ENCODE measurements at regions not wholly inside any gene's neighbourhood (a gene's known extent, or its start where the extent isn't known, plus 50 kb on each side); places are given as distances from the start of the nearest gene placed in this dataset.
"Not testable (repeated sequence)": the region's sequence is repeated elsewhere in the genome, so short reads cannot be mapped to it uniquely, and the experiment has no call there.

DNA sequence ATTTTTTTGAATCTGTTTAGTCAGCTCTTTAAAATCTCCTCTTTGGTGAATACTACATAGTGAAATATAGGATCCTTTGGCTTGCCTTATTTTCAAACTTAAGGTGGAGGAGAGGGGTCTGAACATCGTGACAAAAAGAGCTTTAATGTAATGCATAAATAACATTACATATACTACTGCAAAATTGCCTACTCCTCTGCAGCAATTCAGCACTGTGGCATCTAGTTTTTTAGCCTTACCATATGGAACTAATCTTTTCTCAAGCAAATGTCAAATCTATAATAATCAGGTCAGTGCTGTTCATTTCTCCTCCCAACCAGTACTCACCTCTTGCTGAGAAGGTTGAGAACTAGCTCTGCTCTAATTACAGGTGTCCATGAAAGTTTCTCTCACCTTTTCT is 394.0 kb upstream of the CDIN1 start:
- no peaks in the 10 kb centered on the region for H3K9me3 ChIP-seq
- ATAC-seq (no peak), DNase-seq (no peak)
- no peaks in the 10 kb centered on the region for H3K27me3 ChIP-seq
- H3K36me3 ChIP-seq: no peaks in the 10 kb centered on the region
- TF ChIP-seq, protein P1, sequence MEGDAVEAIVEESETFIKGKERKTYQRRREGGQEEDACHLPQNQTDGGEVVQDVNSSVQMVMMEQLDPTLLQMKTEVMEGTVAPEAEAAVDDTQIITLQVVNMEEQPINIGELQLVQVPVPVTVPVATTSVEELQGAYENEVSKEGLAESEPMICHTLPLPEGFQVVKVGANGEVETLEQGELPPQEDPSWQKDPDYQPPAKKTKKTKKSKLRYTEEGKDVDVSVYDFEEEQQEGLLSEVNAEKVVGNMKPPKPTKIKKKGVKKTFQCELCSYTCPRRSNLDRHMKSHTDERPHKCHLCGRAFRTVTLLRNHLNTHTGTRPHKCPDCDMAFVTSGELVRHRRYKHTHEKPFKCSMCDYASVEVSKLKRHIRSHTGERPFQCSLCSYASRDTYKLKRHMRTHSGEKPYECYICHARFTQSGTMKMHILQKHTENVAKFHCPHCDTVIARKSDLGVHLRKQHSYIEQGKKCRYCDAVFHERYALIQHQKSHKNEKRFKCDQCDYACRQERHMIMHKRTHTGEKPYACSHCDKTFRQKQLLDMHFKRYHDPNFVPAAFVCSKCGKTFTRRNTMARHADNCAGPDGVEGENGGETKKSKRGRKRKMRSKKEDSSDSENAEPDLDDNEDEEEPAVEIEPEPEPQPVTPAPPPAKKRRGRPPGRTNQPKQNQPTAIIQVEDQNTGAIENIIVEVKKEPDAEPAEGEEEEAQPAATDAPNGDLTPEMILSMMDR (IDR thresholded peaks at IDR 0.05): no peak
- intact Hi-C loops (cut with DNase I): no loop called here
- no peak overlapping the region for H3K4me3 ChIP-seq
- H3K27ac ChIP-seq: no peak overlapping the region
- H3K4me1 ChIP-seq: no peaks in the 10 kb centered on the region

DNA sequence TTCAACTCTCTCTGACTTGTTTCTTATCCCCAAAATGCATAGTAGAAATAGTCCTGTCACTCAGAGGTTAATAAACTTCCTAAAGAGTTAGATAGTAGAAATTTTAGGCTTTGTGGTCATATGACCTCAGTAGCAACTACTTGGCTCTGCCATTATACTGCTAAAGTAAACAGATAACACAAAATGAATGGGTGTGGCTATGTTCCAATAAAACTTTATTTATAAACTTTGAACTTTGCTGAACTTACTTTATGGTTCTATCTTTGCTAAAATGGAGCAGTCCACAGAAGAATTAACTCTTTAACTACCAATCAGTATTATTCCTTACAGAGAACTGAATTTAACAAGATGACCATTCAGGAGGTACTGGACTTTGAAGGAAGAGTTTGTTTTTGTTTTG is 393.6 kb upstream of the CDIN1 start:
- no peak for ATAC-seq
- Histone ChIP-seq H3K9me3 (no peaks in the 10 kb centered on the region), H3K4me1 (no peaks in the 10 kb centered on the region), H3K27me3 (no peaks in the 10 kb centered on the region), H3K36me3 (no peaks in the 10 kb centered on the region), H3K4me3 (no peak overlapping the region), H3K27ac (no peak overlapping the region)
- intact Hi-C loops (cut with DNase I): no loop called here
- TF ChIP-seq, protein P1 (IDR thresholded peaks at IDR 0.05): no peak
- no peak for DNase-seq

DNA sequence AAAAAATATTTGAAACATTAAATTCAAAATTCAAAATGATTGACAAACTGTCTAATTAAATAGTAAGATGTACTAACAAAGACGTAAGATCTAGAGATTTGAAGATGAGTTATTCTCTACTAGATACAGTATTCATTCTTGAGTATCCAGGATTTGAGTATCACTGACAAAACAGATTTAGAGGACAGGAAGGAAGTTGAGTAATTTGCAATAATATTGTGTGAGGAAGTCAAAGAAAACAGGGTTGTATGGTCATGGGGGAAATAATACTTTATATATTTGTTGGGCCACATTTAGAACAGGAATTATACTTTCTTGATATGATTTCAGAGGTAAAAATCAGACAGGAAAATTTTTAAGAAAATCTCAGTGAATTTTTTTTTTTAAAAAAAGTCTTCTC is 393.1 kb upstream of the CDIN1 start:
- Histone ChIP-seq H3K27ac (no peak overlapping the region), H3K36me3 (no peaks in the 10 kb centered on the region), H3K4me1 (no peaks in the 10 kb centered on the region), H3K27me3 (no peaks in the 10 kb centered on the region), H3K9me3 (no peaks in the 10 kb centered on the region), H3K4me3 (no peak overlapping the region)
- intact Hi-C loops (cut with DNase I): no loop called here
- ATAC-seq (no peak), DNase-seq (no peak)
- TF ChIP-seq, protein P1 (IDR thresholded peaks at IDR 0.05): no peak

DNA sequence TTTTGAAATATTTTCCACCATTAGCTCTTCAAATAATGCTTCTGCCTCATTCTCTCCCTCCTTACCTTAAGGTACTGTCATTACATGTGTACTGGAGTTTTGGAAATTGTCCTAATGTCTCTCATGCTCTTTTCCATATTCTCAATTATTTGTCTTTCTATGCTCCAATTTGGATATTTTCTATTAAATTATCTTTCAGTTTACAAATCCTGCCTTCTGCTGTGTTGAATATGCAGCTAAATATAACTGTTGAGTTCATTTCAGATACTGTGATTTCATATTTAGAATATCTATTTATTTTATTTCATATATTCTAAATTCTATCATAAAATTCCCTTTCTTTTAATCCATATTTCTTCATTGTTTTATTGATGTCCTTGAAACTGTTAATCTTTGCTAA is 388.0 kb upstream of the CDIN1 start:
- no peak overlapping the region for H3K27ac ChIP-seq
- intact Hi-C loops (cut with DNase I): no loop called here
- no peak for DNase-seq
- H3K9me3 ChIP-seq: peaks cover 0 to 11% of the 10 kb centered on the region in 2 donors
- H3K36me3 ChIP-seq: no peaks in the 10 kb centered on the region
- H3K4me3 ChIP-seq: no peak overlapping the region
- no peaks in the 10 kb centered on the region for H3K4me1 ChIP-seq
- TF ChIP-seq, protein P1 (IDR thresholded peaks at IDR 0.05): no peak
- no peaks in the 10 kb centered on the region for H3K27me3 ChIP-seq
- no peak for ATAC-seq

DNA sequence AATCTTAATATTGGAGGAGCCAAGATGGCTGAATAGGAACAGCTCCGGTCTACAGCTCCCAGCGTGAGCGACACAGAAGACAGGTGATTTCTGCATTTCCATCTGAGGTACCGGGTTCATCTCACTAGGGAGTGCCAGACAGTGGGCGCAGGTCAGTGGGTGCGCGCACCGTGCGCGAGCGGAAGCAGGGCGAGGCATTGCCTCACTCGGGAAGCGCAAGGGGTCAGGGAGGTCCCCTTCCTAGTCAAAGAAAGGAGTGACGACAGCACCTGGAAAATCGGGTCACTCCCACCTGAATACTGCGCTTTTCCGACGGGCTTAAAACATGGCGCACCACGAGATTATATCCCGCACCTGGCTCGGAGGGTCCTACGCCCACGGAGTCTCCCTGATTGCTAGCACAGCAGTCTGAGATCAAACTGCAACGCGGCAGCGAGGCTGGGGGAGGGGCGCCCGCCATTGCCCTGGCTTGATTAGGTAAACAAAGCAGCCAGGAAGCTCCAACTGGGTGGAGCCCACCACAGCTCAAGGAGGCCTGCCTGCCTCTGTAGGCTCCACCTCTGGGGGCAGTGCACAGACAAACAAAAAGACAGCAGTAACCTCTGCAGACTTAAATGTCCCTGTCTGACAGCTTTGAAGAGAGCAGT is 383.9 kb upstream of the CDIN1 start:
- intact Hi-C loops (cut with DNase I); H3K36me3 ChIP-seq; H3K27me3 ChIP-seq; H3K4me3 ChIP-seq; ATAC-seq; H3K27ac ChIP-seq; DNase-seq; H3K4me1 ChIP-seq: not testable (repeated sequence)
- H3K9me3 ChIP-seq: peaks cover 0 to 11% of the 10 kb centered on the region in 2 donors
